HTR-8/SVneo (cell line): ENCODE measurements at regions not wholly inside any gene's neighbourhood (a gene's known extent, or its start where the extent isn't known, plus 50 kb on each side); places are given as distances from the start of the nearest gene placed in this dataset.

Source experiments
- DNase-seq: peaks from one replicate; pipeline ENCODE4 v3.0.0; 2011; ENCODE audit warnings: low spot score, mixed read lengths; ENCODE audit not compliant: insufficient read length
- FAIRE-seq: peaks from 2 replicates; lab custom pipeline; 2011; peaks lifted over from hg19 to GRCh38; lab: Jason Lieb, UNC

DNA sequence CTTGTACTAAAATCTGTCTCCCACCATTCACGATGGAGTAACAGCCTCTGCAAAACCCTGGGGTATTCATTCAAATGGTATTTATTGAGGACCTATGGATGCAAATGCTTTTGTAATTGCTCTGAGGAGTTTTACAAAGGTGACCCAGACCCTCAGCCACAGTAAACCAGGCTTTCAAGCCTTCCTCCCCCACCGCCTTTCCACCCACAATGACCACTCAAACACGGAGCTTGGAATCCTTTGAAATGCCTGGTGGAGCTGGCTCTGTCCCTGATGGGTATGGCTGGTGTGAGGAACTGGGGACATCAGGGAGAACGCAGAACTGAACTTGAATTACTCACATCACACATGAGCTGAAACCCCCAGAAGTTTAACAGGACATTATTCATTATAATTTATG is 246.4 kb downstream of the CDH26 start:
- DNase-seq = no peak
- FAIRE-seq = peak; percentile 81

DNA sequence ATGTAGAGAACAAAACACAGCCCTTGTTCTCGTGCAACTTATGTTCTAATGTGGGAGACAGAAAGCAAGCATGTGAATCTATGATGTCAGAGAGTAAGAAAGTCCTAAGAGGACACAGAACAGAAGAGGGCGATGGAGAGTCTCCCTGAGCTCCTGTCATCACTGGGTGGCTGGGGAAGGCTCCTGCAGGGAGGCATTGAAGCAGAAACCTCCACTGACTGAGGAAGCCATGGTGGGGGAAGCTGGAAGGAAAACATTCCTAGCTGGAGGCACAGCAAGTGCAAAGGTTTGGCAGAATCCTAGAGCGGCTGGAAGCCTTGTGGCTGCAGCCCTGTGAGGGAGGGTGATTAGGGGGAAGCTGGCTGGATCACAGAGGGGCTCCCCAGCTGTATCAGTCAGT is 248.0 kb downstream of the CDH26 start:
- peak; percentile 56 for DNase-seq
- peak; percentile 28 for FAIRE-seq

DNA sequence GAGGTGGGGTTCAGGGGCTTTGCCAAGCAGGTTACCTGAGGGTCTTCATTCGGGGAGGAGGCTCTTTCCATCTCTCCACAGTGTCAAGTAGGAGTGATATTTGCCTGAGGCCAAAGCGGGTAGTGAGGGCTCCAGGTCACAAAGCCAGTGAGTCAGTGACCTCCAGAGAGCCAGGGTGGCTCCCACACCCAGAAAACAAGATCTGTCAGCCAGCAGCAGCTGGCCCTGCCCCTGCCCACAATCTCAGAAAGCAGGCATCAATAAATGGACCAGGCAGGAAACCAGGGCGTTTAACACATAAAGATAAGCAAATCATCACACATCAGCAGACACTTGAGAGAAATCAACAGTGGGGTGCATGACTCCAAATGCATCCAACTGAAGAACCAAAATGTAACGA is 250.8 kb downstream of the CDH26 start:
- peak; percentile 38 for DNase-seq
- FAIRE-seq = no peak

DNA sequence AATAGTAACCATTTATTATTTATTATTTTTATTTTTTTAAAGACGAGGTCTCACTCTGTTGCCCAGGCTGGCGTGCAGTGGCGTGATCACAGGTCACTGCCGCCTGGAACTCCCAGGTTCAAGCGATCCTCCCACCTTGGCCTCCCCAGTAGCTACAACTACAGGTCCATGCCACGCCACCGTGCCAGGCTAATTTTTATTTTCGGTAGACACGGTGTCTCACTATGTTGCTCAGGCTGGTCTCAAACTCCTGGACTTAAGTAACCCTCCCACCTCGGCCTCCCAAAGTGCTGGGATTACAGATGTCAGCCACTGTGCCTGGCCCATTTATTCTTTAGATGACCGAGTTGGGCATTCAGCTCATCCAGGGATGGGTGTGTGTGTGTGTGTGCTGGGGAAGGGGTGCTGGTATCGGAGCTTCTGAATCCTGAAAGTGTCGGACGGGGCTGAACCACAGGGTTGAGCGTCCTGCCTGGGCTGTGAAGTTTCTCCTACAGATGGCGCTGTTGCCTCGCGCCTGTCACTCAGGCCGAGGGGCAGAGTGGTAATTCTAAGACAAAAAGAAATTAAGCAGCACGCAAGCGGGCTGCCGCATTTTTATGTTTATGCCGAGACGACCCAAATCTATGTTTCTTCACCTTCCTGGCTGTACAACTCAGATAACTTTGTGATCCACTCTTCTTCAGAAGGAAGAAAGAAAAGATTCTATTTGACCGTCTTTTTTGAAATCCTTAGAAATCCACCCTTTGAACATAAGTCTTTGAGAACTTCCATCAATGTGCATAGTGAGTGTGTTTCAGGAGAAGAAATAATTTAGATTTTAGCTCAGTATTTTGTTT is 252.8 kb downstream of the CDH26 start:
- FAIRE-seq (peak; percentile 98), DNase-seq (peak; percentile 91)

DNA sequence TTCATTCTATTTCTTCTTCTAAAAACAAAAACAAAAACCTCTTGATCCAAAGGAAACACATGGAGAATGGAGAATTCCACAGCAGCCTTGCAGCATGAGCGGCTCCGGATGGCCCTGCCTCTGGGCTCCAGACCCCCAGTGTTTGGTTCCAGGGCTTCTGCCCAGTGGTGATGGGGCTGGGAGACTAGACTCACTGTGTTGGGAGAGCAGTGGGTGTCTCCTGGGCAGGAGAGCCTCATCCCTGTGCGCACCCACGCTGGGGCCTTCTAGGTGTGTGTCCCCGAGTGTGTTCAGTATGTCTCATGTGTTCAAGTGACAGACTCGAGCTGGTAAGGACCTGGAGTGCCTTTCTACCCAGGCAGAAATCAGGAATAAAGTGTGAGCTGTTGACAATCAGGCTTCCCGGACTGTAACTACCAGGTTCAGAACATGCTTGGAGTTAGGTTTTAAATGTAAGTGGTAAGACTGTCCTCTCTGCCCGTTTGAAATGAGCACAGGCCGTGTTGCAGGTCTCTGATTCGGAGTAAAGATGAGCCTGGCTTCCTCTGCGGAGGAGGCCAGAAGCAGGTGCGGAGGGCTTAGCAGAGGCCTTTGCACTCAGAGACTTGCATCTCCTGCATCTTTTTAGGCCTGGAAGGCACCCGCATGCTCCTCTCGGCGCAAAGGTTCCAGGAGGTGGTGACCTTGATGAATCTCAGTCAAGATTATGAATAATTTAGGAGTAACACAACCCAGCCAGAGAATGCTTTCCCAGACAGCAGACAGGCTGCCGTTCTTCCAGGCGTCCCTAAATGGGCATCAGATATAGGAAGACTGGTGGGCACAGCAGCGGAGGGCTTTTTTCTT is 253.6 kb downstream of the CDH26 start:
- peak; percentile 65 for FAIRE-seq
- no peak for DNase-seq

DNA sequence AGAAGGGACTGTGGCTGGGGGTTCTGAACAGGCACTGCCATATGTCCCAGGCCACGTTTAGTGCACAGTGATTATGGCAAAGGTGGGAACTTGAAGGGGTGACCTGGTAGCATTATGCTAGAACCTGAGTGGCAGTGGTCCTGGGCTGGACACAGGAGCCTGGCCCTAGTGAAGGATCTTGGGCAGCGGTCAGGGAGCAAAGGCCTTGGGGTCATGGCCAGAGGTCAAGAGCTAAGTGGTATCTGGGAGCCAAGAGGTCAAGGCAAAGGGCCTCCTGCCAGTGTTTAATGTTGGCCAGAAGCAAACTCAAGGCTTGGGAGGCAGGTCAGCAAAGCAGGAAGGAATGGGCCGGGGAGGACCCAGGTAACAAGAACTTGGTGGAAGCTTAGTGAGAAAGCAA is 254.5 kb downstream of the CDH26 start:
- no peak for FAIRE-seq
- no peak for DNase-seq

DNA sequence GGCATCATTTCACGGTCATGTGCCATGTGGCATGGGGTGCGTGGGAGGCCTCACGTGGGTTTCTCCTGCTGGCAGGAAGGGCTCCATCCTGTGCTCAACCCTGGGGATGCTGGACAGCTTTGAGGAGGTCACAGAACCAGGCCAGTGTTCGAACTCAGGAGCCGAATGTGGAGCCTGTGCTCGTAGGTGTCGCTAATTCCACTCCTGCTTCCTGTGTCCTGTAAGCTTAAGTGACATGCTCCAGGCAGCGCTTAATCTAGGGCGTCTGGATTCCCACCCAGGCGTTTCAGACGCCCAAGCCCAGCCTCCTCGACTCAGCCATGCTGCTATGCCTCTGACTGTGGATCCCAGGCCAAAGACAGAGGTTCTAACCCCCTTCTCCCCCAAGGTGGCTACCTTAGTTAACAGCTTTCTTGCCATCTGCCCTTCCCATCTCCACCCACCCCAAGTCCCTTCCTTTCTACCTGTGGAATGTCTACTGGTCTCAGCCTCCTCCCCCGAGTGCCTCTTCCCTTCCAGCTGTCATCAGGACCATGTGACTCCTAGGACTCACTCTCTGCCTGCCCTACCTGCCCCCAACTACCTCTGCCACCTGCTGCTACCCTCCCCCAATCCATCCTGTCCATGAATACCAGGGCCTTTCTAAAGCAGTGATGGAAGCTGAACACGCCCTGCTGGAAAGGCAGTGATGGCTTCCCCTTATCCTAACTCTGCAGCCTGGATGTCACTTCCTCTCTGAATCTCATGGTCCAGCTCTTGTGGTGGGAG is 255.1 kb downstream of the CDH26 start:
- DNase-seq = no peak
- FAIRE-seq = peak; percentile 44

DNA sequence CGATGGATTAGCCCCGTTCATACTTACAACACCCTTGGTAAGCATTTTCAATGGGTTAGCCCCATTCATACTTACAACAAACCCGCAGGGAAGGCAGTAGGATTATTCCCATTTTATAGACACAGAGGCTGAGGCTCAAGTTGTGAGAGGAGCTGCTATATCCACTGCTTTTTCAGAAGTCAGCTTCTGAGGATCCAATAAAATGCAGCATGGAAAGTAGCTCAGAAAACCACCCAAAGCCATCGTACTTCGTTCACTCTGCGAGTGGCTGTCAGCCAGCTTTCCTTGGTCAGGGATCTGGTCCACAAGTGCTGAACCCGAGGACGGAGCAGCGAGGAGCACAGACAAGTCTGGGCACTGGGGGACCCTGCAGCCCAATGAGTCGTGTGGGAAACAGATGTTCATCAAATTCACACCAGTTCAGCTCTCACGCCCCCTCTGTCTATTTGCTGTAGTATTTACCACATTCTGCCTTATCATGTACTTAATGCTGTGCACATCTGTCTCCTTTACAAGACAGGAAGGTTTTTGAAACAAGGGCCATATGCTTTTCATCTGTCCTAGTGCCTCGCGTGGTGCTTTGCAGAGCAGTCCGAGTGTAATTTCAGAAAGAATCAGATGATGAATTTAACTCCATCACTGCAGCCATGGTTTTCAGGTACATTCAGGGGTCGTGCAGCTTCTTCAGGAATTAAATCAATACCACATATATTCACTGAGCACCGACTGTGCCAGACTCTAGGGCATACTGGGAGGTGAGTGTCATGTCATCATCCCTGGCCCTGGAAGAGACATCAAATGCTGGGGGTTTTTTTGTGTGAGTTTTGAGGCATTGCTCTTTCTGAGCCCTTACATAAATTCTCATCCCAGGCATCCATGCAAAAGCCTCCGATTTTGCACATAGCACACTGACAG is 256.9 kb downstream of the CDH26 start:
- DNase-seq (no peak), FAIRE-seq (peak; percentile 63)

DNA sequence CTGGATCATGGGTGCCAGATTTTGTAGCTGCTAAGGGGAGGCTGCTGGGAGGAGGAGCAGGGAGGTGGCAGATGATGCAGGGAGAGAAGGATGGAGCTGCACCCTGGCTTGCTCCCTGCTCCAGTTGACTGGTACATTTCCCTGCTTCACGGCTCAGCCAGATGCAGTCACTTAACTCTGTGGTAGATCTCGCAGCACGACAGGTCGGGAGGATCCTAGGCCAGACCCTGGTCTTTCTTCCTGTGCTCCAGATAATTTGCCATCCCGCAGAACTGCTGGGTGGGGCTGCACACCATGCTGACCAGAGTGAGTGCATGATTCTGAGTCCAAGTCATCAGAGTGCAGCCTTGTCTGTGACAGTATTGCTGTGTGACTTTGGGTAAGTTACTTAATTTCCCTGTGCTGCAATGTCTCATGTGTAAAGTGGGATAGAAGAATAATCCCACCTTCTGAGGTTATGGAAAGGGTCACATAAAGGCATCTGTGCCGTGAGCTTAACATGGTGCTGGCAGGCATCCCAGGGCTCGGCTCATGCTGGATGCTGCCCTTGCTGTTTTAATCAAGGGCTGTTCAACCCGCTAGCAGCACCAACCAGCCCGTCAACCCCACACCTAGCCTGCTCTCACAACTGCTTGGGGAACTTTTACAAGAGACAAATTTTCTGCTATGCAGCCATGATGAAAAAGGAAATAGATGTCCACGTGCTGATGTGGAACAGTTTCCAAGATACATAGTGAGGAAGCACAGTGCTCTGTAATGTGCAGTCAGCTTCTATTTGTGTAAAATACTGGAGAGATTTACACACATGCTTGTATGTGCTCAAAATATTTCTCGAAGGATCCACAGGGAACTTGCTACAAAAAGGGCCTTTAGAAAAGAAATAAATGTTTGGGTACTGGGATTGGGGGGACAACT is 257.9 kb downstream of the CDH26 start:
- DNase-seq = no peak
- FAIRE-seq = peak; percentile 91

DNA sequence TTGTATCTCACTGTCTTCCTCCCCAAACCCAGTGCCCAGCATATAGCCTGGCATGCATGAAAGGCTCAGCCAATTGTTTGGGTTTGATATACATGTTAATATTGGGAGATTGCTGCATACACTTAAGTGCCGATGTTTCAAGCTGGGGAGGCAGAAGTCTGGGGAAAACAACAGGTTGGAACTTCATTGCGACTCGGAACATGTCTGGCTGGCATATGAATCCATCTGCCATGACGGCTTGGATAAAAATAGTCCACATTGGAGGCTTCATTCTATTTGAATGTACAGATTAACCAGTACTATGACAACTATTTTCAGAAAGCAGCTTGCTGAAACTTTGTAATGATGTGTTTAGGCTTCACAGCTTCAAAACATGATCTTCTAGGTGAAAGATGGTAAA is 261.0 kb downstream of the CDH26 start:
- peak; percentile 44 for FAIRE-seq

DNA sequence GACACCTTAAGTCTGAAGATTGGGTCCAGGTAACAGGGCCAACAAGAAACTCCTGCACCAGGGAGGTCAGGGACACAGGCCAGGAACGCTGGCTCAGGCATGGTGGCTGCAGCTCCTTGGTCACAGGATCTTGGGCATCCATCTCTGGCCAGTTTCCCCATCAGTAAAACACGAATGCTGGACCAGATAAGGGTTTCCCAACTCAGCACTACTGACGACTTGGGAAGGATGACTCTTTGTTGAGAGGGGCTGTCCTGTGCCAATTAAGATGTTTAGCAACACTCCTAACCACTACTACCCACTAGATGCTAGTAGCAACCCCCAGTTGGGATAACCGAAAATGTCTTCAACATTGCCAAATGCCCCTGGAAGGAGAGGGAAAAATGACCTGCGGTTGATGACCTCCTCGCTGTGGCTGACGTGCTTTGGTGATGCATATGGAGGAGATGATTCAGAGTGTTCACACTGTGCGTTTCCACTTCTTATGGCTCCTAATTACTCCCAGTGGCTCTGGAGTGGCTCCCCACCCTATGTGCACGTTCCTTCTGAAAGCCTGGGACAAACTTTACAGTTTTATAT is 261.9 kb downstream of the CDH26 start:
- peak; percentile 80 for FAIRE-seq
- no peak for DNase-seq

More for the DNA sequence above, 261.0 kb downstream of the CDH26 start:
- no peak for DNase-seq

DNA sequence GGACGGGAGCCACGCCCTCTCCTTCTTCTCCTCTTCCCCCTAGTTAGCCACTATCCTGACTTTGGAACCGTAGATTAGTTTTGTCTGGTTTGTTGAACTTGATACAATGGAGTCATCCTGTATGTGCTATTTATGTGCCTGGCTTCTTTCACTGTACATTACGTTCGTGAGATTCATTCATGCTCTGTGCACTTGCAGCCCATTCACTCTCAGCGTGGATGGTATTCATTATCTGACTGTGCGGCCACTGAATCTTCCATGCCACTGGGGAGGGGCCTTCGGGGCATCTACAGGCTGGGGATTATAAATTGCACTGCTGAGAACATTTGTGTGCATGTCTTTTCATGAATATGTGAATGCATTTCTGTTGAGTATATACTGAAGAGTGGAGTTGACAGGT is 262.5 kb downstream of the CDH26 start:
- FAIRE-seq (peak; percentile 82), DNase-seq (no peak)

DNA sequence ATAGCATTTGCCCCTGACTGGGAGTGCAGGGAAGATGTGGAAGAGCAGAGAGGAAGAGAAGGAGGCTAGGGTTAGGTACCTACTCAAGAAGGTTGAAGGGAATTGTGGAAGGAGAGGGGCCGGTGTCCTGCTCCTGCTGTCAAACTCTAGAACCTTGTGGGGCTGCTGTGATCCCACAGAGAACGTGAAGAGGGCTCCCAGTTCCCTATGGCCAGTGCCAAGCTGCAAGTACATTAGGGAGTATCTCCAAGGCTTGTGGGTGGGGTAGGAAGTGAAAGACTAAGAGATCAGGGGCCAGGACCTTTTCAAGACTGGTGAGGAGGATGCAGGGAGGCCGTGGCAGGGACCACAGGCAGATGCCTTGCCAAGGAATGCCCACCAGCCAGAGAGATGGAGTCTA is 263.4 kb downstream of the CDH26 start:
- DNase-seq (no peak), FAIRE-seq (no peak)

DNA sequence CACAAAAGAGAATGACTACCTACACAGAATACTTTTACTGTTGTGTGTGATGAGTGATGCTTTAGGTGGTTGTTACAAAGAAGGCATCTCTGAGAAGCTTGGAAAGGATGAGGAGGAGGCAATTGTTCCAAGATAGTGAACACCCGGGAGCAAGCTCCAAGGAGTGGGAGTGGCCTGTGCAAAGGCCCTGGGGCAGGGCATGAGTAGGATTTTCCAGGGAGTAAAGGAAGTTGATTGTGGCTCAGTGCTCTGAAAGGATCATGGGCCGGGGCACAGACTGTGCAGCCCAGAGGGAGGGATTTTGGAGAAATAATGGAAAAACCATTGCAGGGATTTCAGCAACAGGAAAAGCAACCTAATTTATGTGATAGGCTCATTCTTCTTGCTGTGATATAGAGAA is 264.3 kb downstream of the CDH26 start:
- peak; percentile 88 for FAIRE-seq

DNA sequence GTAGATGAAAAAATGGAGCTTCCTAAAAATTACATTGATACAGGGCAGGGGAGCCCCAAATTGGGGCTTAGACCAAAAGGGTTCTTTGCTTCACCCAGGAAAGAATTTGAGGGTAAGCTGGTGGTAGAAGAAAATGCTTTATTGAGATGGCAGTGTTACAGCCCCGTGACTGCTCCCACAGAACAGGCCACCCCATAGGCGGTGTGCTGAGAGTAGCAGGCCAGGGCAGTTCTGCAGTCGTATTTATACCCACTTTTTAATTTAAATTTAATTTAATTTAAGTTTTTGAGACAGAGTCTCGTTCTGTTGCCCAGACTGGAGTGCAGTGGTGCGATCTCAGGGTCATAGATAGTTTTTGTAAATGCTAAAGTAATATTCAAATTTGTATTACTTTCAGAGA is 265.0 kb downstream of the CDH26 start:
- no peak for DNase-seq
- no peak for FAIRE-seq

More for the DNA sequence above, 264.3 kb downstream of the CDH26 start:
- no peak for DNase-seq

DNA sequence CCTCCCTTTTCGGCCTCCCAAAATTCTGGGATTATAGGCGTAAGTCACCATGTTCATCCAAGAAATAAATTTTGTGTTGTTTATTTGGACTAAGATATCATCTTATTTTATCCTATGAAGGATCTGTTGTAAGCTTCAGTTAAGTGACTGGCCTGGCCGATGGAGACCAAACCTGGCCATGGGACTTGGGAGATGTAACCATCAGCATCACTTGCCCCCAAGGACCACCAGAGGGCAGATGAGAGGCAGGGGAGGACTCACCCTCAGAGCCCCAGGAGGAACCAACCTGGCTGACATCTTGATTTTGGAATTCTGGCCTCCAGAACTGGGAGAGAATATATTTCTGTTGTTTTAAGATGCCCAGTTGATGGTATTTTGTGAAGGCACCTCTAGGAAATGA is 266.7 kb downstream of the CDH26 start:
- peak; percentile 96 for FAIRE-seq

DNA sequence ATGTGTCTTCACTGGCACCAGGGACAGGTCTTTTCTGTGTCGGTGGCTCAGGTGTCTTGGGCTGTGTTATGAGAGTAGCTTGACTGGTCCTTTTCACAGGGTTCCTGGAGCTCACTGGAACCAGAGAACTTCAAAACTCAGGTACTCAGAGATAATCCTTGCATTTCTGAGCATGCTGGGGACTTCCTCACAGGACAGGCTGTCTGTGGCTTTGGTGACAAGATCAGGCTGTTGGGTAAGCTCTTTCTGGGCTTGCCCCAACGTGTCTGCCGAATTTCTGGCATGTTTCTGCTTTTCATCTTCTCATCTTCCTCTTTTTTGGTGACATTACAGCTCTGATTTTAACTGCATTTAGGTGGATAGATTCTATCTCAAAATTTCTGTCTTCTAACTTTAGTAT is 270.0 kb downstream of the CDH26 start:
- no peak for DNase-seq

More for the DNA sequence above, 266.7 kb downstream of the CDH26 start:
- peak; percentile 71 for DNase-seq

DNA sequence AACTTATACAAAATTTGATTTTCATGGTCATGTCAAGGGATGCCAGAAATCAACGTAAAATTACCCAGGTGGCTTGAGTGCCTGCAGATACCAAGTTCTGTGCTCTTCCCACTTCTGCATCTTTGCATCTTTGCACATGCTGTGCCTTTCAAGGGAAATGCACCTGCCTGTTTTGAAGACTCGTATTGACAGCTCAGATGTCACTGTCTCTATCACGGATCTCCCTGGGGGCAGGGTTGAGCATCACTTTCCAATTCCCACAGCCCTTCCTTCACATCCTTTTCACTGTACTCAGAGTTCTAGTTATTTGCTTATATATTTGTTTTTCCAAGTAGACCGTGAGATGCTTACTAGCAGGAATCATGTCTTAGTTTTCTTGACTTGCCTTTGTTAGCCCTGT is 274.2 kb downstream of the CDH26 start:
- no peak for DNase-seq
- no peak for FAIRE-seq

More for the DNA sequence above, 270.0 kb downstream of the CDH26 start:
- FAIRE-seq = peak; percentile 65
